ENCODE measurements at regions not wholly inside any gene's neighbourhood (a gene's known extent, or its start where the extent isn't known, plus 50 kb on each side); places are given as distances from the start of the nearest gene placed in this dataset.

GRCh38 chr2:234339501-234339900, 157.4 kb downstream of the ARL4C start:
- DNase-seq (ENCODE audit: low read depth, low spot score) = no peak

DNA sequence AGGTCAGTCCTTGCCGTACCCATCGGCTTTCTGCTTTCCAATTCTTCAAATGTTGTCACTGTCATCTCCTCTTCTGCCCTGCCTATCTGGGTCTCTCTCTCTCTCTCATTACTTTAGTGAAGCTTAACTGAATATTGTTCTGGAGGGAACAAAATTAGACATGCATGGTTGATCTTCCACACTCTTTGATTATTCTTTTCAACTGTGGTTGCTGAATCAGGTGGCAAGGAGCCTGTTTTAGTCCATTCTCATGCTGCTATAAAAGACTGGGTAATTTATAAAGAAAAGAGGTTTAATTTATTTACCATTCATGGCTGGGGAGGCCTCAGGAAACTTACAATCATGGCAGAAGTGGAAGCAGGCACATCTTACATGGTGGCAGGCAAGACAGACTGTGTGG, 157.9 kb downstream of the ARL4C start:
- DNase-seq (ENCODE audit: low read depth, low spot score) = no peak

GRCh38 chr2:234335661-234336228, 161.1 kb downstream of the ARL4C start:
- DNase-seq (ENCODE audit: low read depth, low spot score) = no peak

DNA sequence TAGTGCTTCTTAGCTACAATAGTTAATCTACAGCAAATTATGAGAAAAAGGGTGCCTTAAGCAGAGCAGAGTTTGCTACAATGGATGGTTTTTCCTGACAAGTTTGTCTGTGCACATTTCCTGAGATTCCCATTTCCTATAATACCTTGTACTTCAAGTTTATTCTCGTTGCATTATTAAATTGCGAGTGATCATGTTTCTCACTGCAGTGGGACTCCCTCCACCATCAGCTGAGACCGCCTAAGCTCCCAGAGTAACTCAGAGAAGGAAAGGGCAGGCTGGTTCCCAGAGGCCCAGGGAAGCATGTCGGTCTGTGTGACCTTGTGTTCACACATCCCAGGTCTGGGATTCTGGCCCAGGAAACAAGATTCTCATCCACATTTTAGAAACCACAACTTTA, 162.1 kb downstream of the ARL4C start:
- DNase-seq (ENCODE audit: low read depth, low spot score) = no peak

GRCh38 chr2:234334151-234334550, 162.7 kb downstream of the ARL4C start:
- no peak for DNase-seq (ENCODE audit: low read depth, low spot score)

DNA sequence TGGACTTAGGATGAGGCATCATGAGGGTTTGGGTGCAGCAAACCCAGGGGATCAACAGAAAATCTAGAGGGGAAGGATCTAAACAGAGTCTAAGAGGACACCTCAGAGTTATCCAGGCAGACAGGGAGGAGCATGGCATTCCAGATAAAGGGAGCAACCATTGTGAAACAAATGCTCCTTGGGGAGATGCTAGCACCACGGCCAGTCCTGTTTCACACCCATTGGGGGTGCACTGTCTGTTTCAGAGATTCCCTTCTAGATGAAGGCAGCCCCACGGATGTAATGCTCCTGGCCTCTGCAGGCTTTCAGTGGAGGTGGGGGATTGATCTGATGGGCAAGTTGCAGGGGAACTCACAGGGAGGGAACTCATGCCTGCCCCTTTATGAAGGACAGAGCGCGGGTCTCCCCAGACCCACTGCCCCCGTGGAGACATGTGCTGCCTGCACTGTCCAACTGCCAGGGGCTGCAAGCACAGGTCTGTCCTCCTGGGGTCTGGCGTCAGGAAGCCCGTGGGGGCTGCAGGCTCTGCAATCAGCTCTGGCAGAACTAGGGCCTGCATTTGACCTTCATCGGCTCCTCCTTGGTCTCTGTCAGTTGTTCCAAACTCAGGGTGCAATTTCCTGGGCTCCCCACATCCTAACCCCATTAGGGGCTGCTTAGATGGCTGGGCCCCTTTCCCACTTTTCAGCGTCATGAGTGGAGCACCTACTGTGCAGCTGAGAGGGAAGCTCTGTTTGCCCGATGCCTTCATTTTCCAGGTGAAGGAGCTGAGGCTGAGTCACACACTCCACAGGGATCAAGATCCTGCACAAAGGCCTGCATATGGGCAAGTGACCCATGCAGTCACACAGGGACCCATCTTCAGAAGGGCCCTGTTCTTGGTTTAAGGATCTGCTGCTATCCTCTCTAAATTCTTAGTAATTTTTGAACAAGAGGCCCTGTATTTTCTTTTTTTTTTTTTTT, 163.4 kb downstream of the ARL4C start:
- DNase-seq (ENCODE audit: low read depth, low spot score) = no peak

GRCh38 chr2:234331966-234332365, 164.9 kb downstream of the ARL4C start:
- DNase-seq (ENCODE audit: low read depth, low spot score) = no peak

DNA sequence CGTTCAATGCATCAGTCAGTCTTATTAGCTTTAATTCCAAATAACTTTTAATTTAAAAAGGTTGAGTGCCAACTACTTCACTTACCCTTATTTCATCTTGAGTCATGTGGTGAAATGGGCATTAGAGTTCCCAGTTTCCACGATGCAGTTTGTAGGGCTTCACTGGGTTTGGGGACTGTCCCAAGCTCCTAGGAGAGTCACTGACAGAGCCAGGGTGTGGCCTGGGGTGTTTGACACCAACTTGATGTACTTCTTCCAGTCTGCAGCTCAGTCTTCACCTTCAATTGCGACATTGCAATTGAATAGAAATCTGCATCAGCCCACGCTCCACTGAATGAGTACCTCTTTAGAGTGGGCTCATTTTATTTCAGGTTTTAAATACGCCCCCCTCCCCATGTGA, 165.3 kb downstream of the ARL4C start:
- DNase-seq (ENCODE audit: low read depth, low spot score) = no peak

- DNase-seq (ENCODE audit: low read depth, low spot score) = no peak
Observed at GRCh38 chr2:234330902-234331301, 166.0 kb downstream of the ARL4C start.

- DNase-seq (ENCODE audit: low read depth, low spot score) = no peak
Observed at GRCh38 chr2:234329202-234329960, 167.5 kb downstream of the ARL4C start.

DNA sequence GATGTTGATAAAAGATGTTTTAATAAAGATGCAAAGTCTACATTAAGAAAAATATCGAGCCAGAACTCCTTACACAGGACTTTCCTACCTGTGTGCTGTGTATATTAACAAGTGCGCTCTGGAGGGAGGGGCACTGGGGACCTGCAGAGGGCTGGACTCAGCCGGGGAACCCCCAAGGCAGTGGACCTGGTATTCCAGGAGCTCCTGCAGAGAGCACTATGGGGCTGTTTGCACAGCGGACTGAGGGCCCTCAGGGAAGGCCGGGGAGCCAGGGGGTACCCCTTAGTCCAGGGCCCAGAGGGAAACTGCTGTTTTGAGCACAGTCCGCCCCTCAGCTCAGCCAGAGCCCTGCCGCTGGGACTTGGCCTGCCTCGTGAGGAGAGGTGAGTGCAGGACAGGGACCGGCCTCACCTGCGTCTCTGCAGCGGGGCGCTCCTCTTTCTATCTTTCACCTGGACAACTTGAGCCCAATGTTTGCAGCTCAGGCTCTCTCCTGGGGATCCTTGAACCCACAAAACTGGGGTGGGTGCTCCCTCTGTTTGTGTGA, 168.4 kb downstream of the ARL4C start:
- no peak for DNase-seq (ENCODE audit: low read depth, low spot score)

DNA sequence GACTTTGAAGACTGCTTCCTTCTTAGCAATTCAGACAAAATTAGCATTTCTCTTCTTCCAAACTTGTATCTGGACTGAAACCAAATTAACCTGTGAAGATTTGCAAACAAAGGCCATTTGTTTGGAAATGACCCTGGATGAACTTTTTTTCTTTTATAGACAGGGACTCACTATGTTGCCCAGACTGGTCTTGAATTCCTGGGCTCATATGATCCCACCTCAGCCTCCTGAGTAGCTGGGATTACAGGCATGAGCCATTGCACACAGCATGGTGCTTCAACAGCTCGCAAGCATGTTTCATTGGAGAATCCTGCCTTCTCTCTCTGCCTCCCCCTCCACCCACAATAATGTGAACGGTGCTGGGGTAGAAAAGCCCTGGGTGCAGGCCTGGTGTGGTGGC, 170.2 kb downstream of the ARL4C start:
- no peak for DNase-seq (ENCODE audit: low read depth, low spot score)

GRCh38 chr2:234324116-234324515, 172.8 kb downstream of the ARL4C start:
- no peak for DNase-seq (ENCODE audit: low read depth, low spot score)

DNA sequence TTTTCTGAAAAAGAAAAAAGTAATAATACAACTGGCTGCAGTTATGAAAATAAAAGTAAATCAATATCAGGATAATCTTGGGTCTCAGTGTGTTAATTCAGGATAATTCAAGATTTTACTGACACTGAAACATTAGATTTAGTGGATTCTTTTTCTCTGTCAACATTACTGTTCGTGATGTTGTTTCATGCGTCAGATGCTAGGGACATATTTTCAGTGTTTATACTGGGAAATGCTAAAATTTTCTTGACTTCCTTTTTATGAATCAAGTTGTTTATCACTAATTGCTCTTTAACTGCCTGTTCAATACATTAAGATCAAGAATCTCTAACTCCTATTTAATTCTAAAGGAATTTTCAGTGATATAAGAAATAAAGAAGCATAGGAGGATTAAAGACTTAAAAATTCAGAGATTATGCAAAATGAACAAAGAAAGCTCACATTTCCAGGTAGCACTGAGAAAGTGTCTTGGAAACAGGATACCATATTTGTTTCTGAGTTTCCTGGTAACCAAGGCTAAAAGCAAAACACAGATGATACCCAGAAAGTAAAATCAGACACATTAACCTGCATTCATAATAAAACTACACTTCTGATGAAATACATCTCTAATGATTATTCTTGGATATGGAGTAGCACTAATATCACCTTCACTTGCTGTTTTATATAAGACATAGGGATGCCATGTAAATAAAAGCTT, 174.0 kb downstream of the ARL4C start:
- DNase-seq (ENCODE audit: low read depth, low spot score) = no peak

GRCh38 chr2:234320066-234320465, 176.8 kb downstream of the ARL4C start:
- DNase-seq (ENCODE audit: low read depth, low spot score) = no peak

- no peak for DNase-seq (ENCODE audit: low read depth, low spot score)
Observed at GRCh38 chr2:234318361-234318760, 178.5 kb downstream of the ARL4C start.

DNA sequence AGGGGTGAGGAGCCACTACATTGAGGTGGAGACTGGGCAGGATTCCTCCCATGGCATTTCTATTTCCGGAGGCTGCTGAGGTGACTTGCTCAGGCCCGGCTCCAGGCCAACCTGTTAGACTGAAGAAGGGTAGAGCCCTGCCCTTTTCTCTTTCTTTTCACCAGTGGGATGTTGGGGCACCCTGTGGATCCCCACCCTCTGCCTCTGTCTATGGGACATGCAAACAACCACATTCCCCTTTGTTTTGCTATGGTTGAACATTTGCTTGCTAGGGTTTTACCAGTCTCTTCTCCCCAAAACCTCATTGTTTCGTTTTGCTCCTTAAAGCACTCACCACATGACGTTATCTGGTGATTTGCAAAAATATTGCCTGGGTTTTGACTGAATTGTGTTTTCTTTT, 183.3 kb downstream of the ARL4C start:
- DNase-seq (ENCODE audit: low read depth, low spot score) = no peak

DNA sequence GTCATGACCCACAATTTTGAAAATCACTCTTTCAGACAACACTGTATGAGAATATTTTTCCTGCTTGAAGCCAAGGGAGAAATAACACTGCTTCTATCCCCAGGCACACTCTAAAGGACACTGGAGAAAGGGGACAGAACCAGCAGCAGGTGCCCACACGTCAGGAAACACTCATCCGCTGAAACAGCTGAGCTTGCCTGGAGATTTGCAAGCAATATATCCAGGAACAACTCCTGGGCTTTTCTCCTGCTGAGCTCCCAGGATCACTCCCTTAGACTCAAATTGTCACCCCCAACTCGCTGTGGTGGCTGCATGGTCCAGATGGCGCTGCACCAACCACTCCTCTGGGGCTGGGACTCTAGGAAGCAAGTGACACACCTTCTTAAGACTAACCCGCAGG, 186.7 kb downstream of the ARL4C start:
- no peak for DNase-seq (ENCODE audit: low read depth, low spot score)

- no peak for DNase-seq (ENCODE audit: low read depth, low spot score)
Observed at GRCh38 chr2:234309431-234309830, 187.4 kb downstream of the ARL4C start.

- no peak for DNase-seq (ENCODE audit: low read depth, low spot score)
Observed at GRCh38 chr2:234308813-234309195, 188.1 kb downstream of the ARL4C start.

DNA sequence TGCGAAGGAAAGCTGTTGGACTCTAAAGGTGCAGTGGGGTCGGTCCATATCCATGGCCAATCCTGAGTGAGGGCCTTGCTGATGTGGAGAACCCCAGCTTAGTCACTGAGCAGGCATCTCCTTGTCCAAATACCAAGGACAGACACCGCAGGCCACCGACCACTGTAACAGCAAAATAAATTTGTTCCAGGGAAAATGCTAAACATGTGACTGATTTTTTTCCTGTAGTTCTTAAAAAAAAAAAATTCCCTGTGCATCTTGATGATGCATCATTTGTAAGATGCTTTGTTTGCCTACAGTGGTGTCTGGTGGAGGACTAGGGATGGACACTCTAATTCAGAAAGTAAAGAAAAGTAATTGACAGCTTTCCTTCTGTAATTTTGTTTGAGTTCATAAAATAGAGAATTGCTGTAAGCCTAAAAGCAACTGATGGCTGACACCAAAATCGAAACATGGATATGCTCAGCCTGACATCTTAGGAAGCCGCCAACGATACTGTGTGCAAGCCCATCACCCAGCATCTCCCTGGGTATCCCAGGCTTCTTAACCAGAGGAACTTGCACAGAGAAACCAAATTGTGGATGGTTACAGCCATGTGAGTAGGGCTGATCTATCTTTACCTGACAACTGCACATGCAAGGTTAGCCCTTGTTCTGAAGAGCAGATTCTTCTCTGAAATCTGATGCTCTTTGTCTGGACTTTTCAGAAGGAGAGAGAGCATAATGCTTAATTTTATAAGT, 188.6 kb downstream of the ARL4C start:
- DNase-seq (ENCODE audit: low read depth, low spot score) = no peak
